ENCODE measurements at regions not wholly inside any gene's neighbourhood (a gene's known extent, or its start where the extent isn't known, plus 50 kb on each side); places are given as distances from the start of the nearest gene placed in this dataset.
A peak's percentile ranks its signal among the peaks of the same experiment; 100 is the strongest.

DNA sequence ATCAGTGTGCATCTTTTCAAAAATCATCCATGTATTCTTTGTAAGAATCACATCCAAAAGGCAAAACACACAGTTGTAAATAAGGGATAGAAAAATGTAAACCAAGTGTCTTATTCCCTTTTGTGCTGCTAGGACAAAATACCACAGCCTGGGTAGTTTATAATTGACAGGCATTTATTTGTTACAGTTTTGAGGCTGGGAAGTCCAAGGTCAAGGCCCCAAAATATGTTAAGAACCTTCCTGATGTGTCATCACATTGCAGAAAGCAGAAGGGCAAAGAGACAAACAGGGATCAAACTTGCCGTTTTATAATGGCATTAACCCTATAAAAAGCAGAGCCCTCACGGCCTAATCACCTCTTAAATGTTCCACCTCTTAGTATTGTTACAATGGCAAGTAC, 364.8 kb downstream of the MED10 start (continued):
- TF ChIP-seq TSHZ1 (tag by site-specific recombination; IDR thresholded peaks at IDR 0.05; ENCODE audit: borderline replicate concordance): no peak
- TF ChIP-seq KLF7 (tag by site-specific recombination; IDR thresholded peaks at IDR 0.05; ENCODE audit: borderline replicate concordance): no peak
- TF ChIP-seq ZNF155 (tag by site-specific recombination; IDR thresholded peaks at IDR 0.05): no peak

DNA sequence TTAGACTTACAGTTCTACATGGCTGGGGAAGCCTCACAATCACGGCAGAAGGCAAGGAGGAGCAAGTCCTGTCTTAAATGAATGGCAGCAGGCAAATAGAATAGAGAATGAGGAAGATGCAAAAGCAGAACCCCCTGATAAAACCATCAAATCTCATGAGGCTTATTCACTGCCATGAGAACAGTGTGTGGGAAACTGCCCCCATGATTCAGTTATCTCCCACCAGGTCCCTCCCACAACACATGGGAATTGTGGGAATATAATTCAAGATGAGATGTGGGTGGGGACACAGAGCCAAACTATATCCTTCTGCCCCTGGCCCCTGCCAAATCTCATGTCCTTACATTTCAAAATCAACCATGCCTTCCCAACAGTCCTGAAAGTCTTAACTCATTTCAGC, 367.1 kb downstream of the MED10 start:
- CTCF ChIA-PET: no interaction called here

DNA sequence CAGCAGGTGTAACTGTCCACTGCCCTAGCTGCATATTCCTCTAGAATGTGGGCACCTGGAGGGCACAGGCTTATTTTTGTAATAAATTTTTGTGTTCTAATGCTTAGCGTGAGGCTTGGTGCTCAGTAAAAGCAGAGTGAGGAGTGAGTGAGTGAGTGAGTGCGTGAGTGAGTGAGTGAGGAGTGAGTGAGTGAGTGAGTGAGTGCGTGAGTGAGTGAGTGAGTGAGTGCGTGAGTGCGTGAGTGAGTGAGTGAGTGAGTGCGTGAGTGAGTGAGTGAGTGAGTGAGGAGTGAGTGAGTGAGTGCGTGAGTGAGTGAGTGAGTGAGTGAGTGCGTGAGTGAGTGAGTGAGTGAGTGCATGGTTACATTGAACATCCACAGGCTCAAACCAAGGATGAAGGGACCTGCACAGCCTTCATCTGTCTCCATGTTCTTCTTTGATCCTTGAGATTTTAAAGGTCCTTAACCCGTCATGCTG, 371.5 kb downstream of the MED10 start:
- Histone ChIP-seq H3K9me3 (ENCODE audit: control insufficient read depth, insufficient read depth, low read depth, low read length) (no peaks in the 10 kb centered on the region), H3K4me3 (ENCODE audit: low read depth, low read length) (no peak overlapping the region), H3K27ac (ENCODE audit: extremely low read depth, low read depth, low read length) (no peak overlapping the region), H3K36me3 (ENCODE audit: control insufficient read depth in 2 of 2, insufficient read depth in 1 of 2, low read length in 2 of 2) (no peaks in the 10 kb centered on the region), H3K4me1 (ENCODE audit: control insufficient read depth, insufficient read depth, low read length) (no peaks in the 10 kb centered on the region)
- ChIA-PET POLR2A (no interaction called here), CTCF (no interaction called here)
- TF ChIP-seq, protein P1, sequence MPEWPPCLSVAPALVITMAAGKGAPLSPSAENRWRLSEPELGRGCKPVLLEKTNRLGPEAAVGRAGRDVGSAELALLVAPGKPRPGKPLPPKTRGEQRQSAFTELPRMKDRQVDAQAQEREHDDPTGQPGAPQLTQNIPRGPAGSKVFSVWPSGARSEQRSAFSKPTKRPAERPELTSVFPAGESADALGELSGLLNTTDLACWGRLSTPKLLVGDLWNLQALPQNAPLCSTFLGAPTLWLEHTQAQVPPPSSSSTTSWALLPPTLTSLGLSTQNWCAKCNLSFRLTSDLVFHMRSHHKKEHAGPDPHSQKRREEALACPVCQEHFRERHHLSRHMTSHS (tag by site-specific recombination; IDR thresholded peaks at IDR 0.05): no peak
- no peak for TF ChIP-seq ZNF544 (tag by site-specific recombination; IDR thresholded peaks at IDR 0.05)
- TF ChIP-seq, protein P2, sequence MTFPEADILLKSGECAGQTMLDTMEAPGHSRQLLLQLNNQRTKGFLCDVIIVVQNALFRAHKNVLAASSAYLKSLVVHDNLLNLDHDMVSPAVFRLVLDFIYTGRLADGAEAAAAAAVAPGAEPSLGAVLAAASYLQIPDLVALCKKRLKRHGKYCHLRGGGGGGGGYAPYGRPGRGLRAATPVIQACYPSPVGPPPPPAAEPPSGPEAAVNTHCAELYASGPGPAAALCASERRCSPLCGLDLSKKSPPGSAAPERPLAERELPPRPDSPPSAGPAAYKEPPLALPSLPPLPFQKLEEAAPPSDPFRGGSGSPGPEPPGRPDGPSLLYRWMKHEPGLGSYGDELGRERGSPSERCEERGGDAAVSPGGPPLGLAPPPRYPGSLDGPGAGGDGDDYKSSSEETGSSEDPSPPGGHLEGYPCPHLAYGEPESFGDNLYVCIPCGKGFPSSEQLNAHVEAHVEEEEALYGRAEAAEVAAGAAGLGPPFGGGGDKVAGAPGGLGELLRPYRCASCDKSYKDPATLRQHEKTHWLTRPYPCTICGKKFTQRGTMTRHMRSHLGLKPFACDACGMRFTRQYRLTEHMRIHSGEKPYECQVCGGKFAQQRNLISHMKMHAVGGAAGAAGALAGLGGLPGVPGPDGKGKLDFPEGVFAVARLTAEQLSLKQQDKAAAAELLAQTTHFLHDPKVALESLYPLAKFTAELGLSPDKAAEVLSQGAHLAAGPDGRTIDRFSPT (tag by site-specific recombination; IDR thresholded peaks at IDR 0.05): no peak
- TF ChIP-seq, protein P3, sequence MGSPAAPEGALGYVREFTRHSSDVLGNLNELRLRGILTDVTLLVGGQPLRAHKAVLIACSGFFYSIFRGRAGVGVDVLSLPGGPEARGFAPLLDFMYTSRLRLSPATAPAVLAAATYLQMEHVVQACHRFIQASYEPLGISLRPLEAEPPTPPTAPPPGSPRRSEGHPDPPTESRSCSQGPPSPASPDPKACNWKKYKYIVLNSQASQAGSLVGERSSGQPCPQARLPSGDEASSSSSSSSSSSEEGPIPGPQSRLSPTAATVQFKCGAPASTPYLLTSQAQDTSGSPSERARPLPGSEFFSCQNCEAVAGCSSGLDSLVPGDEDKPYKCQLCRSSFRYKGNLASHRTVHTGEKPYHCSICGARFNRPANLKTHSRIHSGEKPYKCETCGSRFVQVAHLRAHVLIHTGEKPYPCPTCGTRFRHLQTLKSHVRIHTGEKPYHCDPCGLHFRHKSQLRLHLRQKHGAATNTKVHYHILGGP (tag by site-specific recombination; IDR thresholded peaks at IDR 0.05): no peak
- TF ChIP-seq ZNF350 (tag by site-specific recombination; IDR thresholded peaks at IDR 0.05): no peak
- no peak for TF ChIP-seq ZFP69B (tag by site-specific recombination; IDR thresholded peaks at IDR 0.05)
- TF ChIP-seq GLIS2 (tag by site-specific recombination; IDR thresholded peaks at IDR 0.05): no peak
- no peak for TF ChIP-seq ZBTB11 (tag by site-specific recombination; conservative IDR thresholded peaks at IDR 0.05; ENCODE audit: low read depth)
- no peak for TF ChIP-seq ZBTB20 (tag by site-specific recombination; IDR thresholded peaks at IDR 0.05)
- no peak for TF ChIP-seq ZNF391 (tag by site-specific recombination; IDR thresholded peaks at IDR 0.05; ENCODE audit: borderline replicate concordance, low read depth)
- no peak for TF ChIP-seq ZFHX2 (tag by site-specific recombination; conservative IDR thresholded peaks at IDR 0.05)
- TF ChIP-seq, protein P4, sequence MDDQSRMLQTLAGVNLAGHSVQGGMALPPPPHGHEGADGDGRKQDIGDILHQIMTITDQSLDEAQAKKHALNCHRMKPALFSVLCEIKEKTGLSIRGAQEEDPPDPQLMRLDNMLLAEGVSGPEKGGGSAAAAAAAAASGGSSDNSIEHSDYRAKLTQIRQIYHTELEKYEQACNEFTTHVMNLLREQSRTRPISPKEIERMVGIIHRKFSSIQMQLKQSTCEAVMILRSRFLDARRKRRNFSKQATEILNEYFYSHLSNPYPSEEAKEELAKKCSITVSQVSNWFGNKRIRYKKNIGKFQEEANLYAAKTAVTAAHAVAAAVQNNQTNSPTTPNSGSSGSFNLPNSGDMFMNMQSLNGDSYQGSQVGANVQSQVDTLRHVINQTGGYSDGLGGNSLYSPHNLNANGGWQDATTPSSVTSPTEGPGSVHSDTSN (CRISPR knock-in tag; IDR thresholded peaks at IDR 0.05): no peak
- TF ChIP-seq GFI1B (tag by site-specific recombination; IDR thresholded peaks at IDR 0.05): no peak
- TF ChIP-seq ZNF341 (tag by site-specific recombination; IDR thresholded peaks at IDR 0.05; ENCODE audit: low read depth): no peak

More for the DNA sequence above, 367.1 kb downstream of the MED10 start:
- Histone ChIP-seq H3K4me1 (ENCODE audit: control insufficient read depth, insufficient read depth, low read length) (no peaks in the 10 kb centered on the region), H3K36me3 (ENCODE audit: control insufficient read depth in 2 of 2, insufficient read depth in 1 of 2, low read length in 2 of 2) (no peaks in the 10 kb centered on the region), H3K9me3 (ENCODE audit: control insufficient read depth, insufficient read depth, low read depth, low read length) (no peaks in the 10 kb centered on the region), H3K27ac (ENCODE audit: extremely low read depth, low read depth, low read length) (no peak overlapping the region), H3K4me3 (ENCODE audit: low read depth, low read length) (no peak overlapping the region)
- POLR2A ChIA-PET: no interaction called here
- TF ChIP-seq EGR2 (tag by site-specific recombination; IDR thresholded peaks at IDR 0.05; ENCODE audit: low read depth) (0 out of 2 replicates have a peak, but pooled peaks have one; percentile 32), KLF8 (tag by site-specific recombination; IDR thresholded peaks at IDR 0.05) (no peak)
